H1 (cell line): ENCODE measurements at regions not wholly inside any gene's neighbourhood (a gene's known extent, or its start where the extent isn't known, plus 50 kb on each side); places are given as distances from the start of the nearest gene placed in this dataset.

Experiments
- CTCF ChIP-seq, 3 experiments: IDR thresholded peaks; 1 replicate in 2 of 3; 2 replicates in 1 of 3; pipeline versions ENCODE4 v1.5.1 to v1.6.1; 2011; ENCODE audit warnings: low read length in 3 of 3, mild to moderate bottlenecking in 3 of 3, inconsistent platforms in 2 of 3, low read depth in 1 of 3, moderate library complexity in 1 of 3; ENCODE audit not compliant: insufficient read depth in 1 of 3; ENCODE audit errors: control extremely low read depth in 1 of 3
- EZH2 ChIP-seq: fragments of 200-600 bp; sonication (generic); IDR thresholded peaks from 2 replicates; pipeline ENCODE4 v1.7.1; 2012; ENCODE audit warnings: low read depth, mild to moderate bottlenecking, moderate library complexity, low read length, inconsistent platforms; ENCODE audit not compliant: severe bottlenecking
- SIN3A ChIP-seq, 2 experiments: IDR thresholded peaks in 1 of 2; conservative IDR thresholded peaks in 1 of 2; 2 replicates each; pipeline ENCODE4 v1.6.1; 2011 to 2012; ENCODE audit warnings: low read length in 2 of 2, improper control_type of control experiment in 1 of 2, low read depth in 1 of 2, mild to moderate bottlenecking in 1 of 2

DNA sequence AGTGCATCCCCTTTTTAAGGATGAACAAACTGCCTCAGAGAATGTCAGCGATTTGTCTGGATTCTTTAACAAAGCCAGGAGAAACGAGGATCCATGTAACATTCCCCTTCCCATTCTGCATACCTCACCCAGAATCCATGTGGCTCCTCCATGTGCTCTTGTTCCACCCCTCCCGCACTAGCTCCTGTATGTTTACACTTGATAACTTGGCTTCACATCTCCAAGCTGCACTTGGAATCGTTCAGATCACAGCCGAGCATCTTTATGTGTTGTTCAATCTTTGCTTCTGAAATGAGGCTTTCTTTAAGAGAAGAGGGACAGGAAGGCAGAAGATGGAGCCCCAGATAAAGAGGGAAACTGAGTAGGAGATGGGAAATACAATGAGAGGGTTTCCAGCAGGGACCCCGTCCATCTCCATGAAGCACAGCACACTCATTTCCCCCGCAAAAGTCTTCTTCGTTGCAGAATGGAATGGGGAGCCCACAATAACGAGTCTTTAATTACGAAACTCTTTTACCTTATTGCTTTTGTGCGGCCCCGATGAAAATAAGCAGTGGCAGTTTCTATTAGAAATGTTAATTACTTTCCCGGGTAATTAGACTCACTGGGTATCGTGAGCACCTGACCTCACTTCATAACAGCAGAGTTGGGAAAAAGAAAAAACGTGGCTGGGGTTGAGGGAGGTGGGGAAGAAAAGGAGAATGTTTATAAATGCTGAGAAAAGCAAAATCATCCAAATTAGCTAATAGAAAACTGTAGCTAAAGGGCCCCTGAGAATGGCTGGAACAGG, 96.8 kb upstream of the ISX start:
- TF ChIP-seq CTCF (IDR thresholded peaks at IDR 0.05; ENCODE audit: control extremely low read depth in 1 of 3, insufficient read depth in 1 of 3, low read depth in 1 of 3, low read length in 3 of 3) (no peak), EZH2 (no peak), SIN3A (conservative IDR thresholded peaks at IDR 0.05 in 1 of 2, IDR thresholded peaks at IDR 0.05 in 1 of 2; ENCODE audit: low read depth in 1 of 2, low read length in 2 of 2) (no peak)
